ENCODE measurements at regions not wholly inside any gene's neighbourhood (a gene's known extent, or its start where the extent isn't known, plus 50 kb on each side); places are given as distances from the start of the nearest gene placed in this dataset.

DNA sequence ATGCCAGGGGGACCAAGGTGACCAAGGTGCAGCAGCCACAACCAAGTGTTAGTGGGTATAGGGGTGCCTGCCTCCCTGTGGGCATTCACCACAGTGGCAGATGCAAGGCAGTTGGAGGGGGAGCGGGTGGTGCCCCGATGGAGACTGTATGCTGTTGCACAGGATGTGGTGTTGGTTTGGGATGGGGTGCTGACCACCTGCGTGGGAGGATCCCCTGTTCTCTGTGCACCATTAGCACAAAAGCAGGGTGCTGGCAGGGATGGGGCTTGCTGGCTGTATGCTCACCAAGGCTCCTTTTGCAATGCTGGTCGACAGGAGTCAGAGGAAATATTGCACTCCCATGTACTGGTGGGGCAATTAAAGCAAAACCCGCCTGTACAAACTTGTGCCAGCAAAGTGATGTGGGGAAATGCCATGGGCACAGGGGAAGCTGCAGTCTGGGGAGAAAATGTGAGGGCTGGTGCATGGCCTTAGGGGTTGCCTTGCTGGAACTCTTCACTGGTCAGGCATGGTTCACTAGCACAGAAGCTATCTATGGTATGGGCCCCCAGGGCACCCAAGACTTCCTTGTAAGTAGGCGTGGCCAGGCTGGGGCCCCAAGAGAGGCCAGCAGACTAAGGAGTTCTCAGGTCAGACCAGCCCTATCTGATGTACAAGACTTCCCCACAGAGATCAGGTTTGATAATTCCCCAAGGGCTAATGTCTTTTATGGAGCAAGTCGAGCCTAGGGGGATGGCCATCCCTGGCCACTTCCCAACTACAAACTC is 51.9 kb upstream of the GNAT3 start:
- DNase-seq (ENCODE audit: low read depth): peak; percentile 22

DNA sequence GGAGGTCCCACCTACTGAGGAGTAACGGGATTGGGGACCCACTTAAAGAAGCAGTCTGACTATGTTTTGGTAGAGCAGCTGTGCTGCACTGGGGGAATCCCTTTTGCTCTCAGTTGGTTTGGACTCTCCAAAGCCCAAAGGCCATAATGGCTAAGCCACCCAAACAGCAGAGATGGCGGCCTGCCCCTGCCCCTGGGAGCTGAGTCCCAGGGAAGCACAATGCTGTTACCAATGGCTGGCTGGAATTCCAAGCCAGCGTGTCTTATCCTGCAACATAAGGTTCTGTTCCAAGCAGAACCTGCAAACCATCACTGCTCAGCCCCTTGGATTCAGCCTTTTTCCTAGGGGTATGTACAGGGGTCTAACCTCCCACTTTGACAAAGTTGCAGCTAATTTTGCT is 53.7 kb upstream of the GNAT3 start:
- no peak for DNase-seq (ENCODE audit: low read depth)

DNA sequence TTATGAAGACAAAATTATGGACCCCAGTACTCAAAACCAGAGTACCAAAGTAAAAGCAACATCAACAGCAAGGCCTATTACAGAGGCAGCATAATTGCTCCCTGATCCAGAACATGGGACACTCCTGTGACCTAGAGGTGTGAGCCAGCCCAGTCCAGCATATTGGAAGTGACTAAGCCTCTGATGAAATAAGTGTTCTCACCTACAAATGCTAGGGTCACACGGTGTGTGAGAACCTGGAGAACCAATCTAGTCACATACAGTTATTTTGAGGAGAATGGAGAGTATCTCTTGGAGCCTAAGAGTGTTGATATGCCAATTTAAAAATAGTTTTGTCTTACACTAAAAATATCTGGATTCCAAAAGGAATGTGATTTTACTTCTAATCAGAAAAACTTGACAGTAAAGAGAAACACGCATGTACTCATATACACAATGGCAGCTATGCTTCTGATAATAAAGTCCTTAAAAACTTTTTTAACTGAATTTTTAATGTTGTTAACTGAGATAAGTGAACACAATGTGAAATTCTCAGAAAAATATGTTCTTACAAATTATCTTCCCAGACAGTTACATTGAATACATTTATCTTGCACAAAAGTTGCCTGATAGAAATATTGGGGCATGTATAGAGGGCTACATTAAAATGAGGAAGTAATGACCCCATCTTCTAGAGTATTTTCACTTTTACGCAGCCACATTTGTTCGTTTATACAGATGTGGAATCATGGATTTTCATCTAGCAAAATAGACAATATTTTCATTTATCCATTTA is 56.8 kb upstream of the CD36 start:
- no peak for DNase-seq (ENCODE audit: low read depth)

DNA sequence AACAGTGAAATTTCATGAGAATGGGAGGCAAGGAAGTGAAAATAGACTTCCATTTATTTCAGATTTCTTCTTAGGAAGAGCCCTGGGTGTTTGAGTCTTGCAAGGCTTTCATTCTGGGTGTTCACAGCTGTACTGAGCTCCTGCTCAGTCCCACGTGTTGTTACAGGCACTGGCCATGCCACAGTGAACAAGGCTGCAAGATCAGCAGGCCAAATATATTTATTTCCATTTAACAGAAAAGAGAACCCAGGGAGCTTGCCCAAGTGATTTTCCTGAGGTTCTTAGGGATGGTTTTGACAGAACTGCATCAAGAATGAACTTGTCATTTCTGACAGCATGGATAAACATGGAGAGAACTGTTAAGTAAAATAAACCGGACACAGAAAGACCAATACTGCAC is 54.5 kb upstream of the CD36 start:
- no peak for DNase-seq (ENCODE audit: low read depth)

GRCh38 chr7:80584778-80585177 is 53.7 kb upstream of the CD36 start:
- DNase-seq (ENCODE audit: low read depth): peak; percentile 24

DNA sequence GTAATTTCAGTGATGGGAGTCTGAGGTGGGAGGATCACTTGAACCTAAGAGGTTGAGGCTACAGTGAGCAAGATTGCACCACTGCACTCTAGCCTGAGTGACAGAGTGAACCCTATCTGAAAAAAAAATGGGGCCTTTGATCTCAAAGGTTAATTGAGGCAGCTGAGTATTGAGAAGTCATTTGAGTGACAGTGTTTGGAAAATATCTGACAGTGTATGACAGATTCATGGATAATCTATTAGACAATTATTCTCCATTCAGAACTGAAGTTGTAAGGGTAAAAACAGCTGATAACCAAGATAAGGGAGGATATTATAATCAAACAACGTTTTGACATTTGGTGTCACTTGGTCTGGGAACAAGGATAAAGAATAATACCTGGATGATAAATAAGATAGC is 50.9 kb upstream of the CD36 start:
- no peak for DNase-seq (ENCODE audit: low read depth)

- DNase-seq (ENCODE audit: low read depth): peak; percentile 31
Measured at GRCh38 chr7:80588591-80588990, 49.9 kb upstream of the CD36 start.
